Brain microvascular endothelial cell (primary cell): ENCODE measurements at regions not wholly inside any gene's neighbourhood (a gene's known extent, or its start where the extent isn't known, plus 50 kb on each side); places are given as distances from the start of the nearest gene placed in this dataset.

ENCODE experiments used
- DNase-seq: peaks from one replicate; pipeline ENCODE4 v3.0.0-alpha.2; 2020
- H3K27ac ChIP-seq: fragments of 250-450 bp; sonication (Bioruptor Pico); 2 replicates; pipeline ENCODE4 v1.5.1; 2020; ENCODE audit warnings: mild to moderate bottlenecking, moderate library complexity
- H3K27me3 ChIP-seq: fragments of 250-450 bp; sonication (Bioruptor Pico); replicated peaks from 2 replicates; pipeline ENCODE4 v1.5.1; 2020; ENCODE audit warnings: mild to moderate bottlenecking
- H3K36me3 ChIP-seq: fragments of 250-450 bp; sonication (Bioruptor Pico); replicated peaks from 2 replicates; pipeline ENCODE4 v1.5.1; 2020; ENCODE audit warnings: mild to moderate bottlenecking
- H3K4me3 ChIP-seq: 2 replicates; pipeline ENCODE4 v1.5.1; 2011; ENCODE audit warnings: low read depth, mild to moderate bottlenecking, control low read depth, low read length, moderate library complexity
- CTCF ChIP-seq: IDR thresholded peaks from 2 replicates; pipeline ENCODE4 v1.5.1; 2011; ENCODE audit warnings: low read depth, mild to moderate bottlenecking, moderate library complexity, low read length, control low read depth, inconsistent platforms; ENCODE audit errors: missing control alignments
- in situ Hi-C: cut with HindIII; loops from 2 replicates; pipeline ENCODE4 v1.10.0; 2017; ENCODE audit warnings: low sequenced_read_pairs, low pct_ligation_motif_present

- Histone ChIP-seq H3K27ac (no peak overlapping the region), H3K36me3 (no peaks in the 10 kb centered on the region), H3K4me3 (no peak overlapping the region), H3K27me3 (no peaks in the 10 kb centered on the region)
- no peak for DNase-seq
- in situ Hi-C loops: no loop called here
- TF ChIP-seq CTCF: no peak
Measured at GRCh38 chr3:116815831-116816588, 106.4 kb downstream of the TUSC7 start.

GRCh38 chr3:116821371-116821770 is 111.8 kb downstream of the TUSC7 start:
- DNase-seq: no peak
- no peak for TF ChIP-seq CTCF
- Histone ChIP-seq H3K4me3 (no peak overlapping the region), H3K27me3 (no peaks in the 10 kb centered on the region), H3K27ac (no peak overlapping the region), H3K36me3 (no peaks in the 10 kb centered on the region)
- in situ Hi-C loops: no loop called here

- DNase-seq: no peak
- H3K36me3 ChIP-seq: no peaks in the 10 kb centered on the region
- no peaks in the 10 kb centered on the region for H3K27me3 ChIP-seq
- H3K27ac ChIP-seq: no peak overlapping the region
- in situ Hi-C loops: no loop called here
- no peak for TF ChIP-seq CTCF
- no peak overlapping the region for H3K4me3 ChIP-seq
Measured at GRCh38 chr3:116824208-116824607, 114.6 kb downstream of the TUSC7 start.

GRCh38 chr3:116833202-116833601 is 123.6 kb downstream of the TUSC7 start:
- no peak for DNase-seq
- TF ChIP-seq CTCF: no peak
- no peaks in the 10 kb centered on the region for H3K36me3 ChIP-seq
- in situ Hi-C loops: no loop called here
- H3K27me3 ChIP-seq: no peaks in the 10 kb centered on the region
- H3K27ac ChIP-seq: no peak overlapping the region
- H3K4me3 ChIP-seq: no peak overlapping the region

GRCh38 chr3:116834816-116835215 is 125.2 kb downstream of the TUSC7 start:
- in situ Hi-C loops: no loop called here
- DNase-seq: no peak
- no peaks in the 10 kb centered on the region for H3K36me3 ChIP-seq
- no peak for TF ChIP-seq CTCF
- no peaks in the 10 kb centered on the region for H3K27me3 ChIP-seq
- H3K27ac ChIP-seq: no peak overlapping the region
- H3K4me3 ChIP-seq: no peak overlapping the region

GRCh38 chr3:116835658-116836057 is 126.1 kb downstream of the TUSC7 start:
- no peak overlapping the region for H3K4me3 ChIP-seq
- no peak overlapping the region for H3K27ac ChIP-seq
- no peaks in the 10 kb centered on the region for H3K27me3 ChIP-seq
- in situ Hi-C loops: no loop called here
- no peak for DNase-seq
- no peak for TF ChIP-seq CTCF
- H3K36me3 ChIP-seq: no peaks in the 10 kb centered on the region
